HG03175 (cell line): ENCODE measurements at regions not wholly inside any gene's neighbourhood (a gene's known extent, or its start where the extent isn't known, plus 50 kb on each side); places are given as distances from the start of the nearest gene placed in this dataset.
"Not testable (repeated sequence)": the region's sequence is repeated elsewhere in the genome, so short reads cannot be mapped to it uniquely, and the experiment has no call there.

Source experiments
- ATAC-seq: cut with Tn5 transposase; IDR thresholded peaks from one replicate; pipeline ENCODE4 v1.9.1; 2021; ENCODE audit warnings: mild to moderate bottlenecking, moderate library complexity; ENCODE audit not compliant: unreplicated experiment

DNA sequence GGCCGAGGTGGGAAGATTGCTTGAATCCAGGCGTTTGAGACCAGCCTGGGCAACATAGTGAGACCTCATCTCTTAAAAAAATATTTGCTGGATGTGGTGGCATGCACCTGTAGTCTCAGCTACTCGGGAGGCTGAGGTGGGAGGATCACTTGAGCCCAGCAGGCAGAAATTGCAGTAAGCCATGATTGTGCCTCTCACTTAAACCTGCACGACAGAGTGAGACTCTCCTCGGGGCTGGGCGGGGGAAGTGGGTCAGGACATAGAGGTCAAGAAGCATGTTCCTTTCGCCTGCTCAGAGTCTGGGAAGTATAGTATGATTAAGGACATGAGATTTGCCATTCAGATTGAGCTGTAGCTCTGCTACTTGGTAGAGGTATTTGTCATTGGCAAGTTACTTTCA, 52.3 kb downstream of the SEPTIN7 start:
- not testable (repeated sequence) for ATAC-seq

- no peak for ATAC-seq
Measured at GRCh38 chr7:35854311-35854710, 53.5 kb downstream of the SEPTIN7 start.

GRCh38 chr7:35856175-35856574, 55.3 kb downstream of the SEPTIN7 start:
- no peak for ATAC-seq

DNA sequence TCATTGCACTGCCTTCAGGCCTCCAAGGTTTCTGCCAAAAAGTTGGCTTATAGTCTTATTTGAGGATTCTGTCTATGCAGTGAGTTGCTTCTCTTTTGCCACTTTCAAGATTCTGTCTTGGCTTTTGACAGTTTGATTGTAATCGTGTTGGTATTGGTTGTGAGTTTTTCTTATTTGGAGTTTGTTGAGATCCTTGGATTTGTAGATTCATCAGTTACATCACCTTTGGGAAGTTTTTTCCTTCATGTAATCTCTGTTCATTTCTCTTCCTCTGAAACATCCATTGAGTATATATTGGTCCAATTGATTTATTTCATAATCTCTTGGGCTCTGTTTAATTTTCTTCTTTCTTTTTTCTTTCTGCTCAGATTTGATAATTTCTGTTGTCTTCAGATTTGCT, 59.8 kb downstream of the SEPTIN7 start:
- ATAC-seq = no peak

- ATAC-seq = no peak
Measured at GRCh38 chr7:35865287-35865686, 64.4 kb downstream of the SEPTIN7 start.

GRCh38 chr7:35866186-35866585, 65.3 kb downstream of the SEPTIN7 start:
- ATAC-seq = no peak

GRCh38 chr7:35869117-35869516, 68.3 kb downstream of the SEPTIN7 start:
- ATAC-seq = not testable (repeated sequence)

DNA sequence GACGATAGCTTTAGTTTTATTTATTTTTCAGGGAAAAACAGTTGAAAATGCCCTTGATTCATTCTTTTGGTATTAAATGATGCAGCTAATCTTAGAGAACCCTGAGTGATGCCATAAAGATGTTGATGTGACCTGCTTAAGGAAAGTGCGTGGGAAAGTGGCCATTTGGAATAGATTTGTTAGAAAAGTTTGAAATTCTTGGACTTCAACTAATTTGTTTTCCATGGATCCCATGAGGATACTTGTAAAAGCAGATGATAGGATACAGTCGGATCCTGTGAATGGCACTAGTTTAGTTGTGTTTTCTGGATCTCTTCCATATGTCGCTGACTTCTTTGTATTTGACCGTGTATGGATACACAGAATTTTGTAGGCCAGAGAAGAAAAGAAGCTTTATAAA, 69.0 kb downstream of the SEPTIN7 start:
- ATAC-seq = no peak

DNA sequence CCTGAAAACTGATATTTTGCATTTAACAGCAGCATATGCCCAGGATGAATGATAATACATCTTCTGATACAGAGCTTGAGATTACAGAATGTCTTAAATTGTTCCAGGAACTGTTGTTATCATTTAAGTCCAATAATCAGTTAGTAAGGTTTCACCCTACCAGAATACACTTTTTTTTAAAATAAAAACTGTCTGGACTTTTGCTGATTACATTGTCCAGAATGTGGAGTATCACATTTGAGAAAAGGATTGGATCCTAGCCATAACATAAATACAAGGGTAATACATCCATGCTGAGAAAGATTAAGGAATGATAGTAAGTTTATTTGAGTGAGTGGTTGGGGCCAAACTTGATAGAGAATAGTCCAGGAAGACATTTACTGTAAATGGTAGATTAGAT, 71.0 kb downstream of the SEPTIN7 start:
- no peak for ATAC-seq

- ATAC-seq = no peak
Measured at GRCh38 chr7:35874886-35875285, 74.0 kb downstream of the SEPTIN7 start.

DNA sequence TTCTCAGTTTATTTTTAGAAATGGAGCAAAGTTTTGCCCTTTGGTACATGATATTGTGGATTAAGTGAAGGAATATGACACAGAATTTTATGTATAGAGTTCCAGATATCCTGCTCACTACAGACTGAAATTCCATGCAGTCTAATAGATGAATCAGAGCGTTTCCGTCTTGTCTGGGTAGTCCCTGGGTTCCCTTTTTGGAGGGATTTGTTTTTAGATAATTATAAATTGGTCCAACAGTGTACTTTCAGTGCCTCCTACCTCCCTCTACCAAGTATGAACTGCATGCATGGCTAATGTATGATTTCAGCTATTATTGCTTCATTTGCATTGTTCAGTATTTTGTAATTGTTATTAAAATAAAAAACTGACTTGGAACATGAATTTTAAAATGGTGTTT, 74.4 kb downstream of the SEPTIN7 start:
- ATAC-seq = no peak

GRCh38 chr7:35878351-35878750, 77.5 kb downstream of the SEPTIN7 start:
- no peak for ATAC-seq

DNA sequence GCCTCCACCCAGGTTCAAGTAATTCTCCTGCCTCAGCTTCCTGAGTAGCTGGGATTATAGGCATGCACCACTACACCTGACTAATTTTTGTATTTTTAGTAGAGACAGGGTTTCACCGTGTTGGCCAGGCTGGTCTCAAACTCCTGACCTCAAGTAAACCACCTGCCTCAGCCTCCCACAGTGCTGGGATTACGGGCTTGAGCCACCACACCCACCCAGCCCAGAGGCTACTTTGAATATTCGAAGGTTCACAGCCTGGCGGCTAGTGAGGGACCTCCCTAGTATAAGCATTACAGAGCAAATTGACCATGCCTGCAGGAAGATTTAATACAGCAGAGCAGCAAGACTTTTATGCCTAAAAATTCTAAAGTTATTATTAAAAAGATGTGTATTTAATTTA, 86.6 kb downstream of the SEPTIN7 start:
- not testable (repeated sequence) for ATAC-seq

DNA sequence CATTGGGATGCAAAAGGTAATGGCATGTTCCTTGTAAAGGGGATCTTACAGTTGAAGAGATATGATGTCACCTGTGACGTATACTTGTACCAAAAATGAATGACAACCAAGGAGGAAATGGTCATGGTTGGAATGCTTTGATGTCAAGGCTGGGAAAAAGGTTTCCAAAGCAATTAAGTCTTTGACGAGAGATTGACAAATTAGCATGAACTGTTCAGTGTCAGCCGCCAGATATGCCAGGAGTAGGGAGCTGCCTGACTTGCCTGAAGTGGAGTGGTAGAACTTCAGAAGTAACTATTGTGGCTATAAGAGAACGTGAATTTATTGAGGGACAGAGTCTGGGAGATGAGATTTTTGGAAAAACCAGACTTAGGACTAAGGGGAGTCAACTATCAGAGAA, 88.1 kb downstream of the SEPTIN7 start:
- no peak for ATAC-seq

- ATAC-seq = no peak
Measured at GRCh38 chr7:35889870-35890269, 89.0 kb downstream of the SEPTIN7 start.

GRCh38 chr7:35891004-35891830, 90.4 kb downstream of the SEPTIN7 start:
- ATAC-seq = no peak

DNA sequence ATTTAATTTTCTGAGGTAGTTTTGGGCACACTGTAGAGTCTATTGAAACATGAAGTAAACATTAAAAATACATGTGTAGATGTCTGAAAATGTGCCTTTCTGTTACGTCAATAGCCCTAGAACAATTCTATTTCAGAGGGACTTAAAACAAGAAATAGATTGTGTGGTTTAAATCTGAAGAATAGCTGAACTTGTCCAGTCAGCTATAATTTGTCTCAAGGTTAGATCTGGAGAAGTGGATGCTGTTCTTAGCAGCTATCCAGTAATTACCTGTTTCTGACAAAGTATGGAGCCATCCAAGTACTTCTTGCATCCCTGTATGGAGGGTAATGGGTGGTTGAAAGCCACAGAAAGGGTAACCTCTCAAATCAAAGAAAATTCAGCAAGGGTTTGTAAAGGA, 92.8 kb downstream of the SEPTIN7 start:
- no peak for ATAC-seq

DNA sequence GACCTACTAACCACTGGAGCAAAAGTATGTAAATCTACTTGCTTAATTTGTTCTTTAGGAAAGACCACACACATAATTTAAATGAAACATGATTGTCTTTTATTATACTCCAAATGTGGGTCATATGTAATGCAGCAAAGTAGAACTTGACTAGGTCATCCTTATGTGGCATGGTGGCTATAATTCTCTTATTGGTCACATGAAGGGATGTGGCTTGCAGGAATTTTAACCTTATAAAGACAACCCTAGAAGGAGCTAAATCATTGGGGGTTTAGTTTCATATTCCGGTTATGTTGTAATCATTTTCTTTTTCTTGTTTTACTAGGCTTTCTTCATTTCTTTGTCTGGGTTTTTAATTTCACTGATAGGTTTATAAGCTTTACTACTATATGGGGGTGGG, 93.9 kb downstream of the SEPTIN7 start:
- ATAC-seq = no peak

- ATAC-seq = no peak
Measured at GRCh38 chr7:35900651-35901050, 99.8 kb downstream of the SEPTIN7 start.

DNA sequence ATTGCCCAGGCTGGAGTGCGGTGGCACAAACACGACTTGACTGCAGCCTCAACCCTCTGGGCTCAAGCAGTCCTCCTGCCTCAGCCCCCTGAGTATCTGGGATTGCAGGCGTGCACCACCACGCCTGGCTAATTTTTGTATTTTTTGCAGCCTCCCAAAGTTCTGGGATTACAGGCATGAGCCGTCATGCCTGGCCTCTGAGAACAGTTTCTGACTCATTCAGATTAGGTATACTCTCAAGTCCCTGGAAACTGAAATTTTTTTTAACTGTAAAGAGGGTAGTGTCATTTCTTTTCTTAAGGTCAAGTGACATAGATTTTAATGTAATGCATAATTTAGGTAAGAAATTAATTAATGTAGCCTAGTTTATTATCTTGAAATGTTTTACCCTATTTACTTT, 104.7 kb downstream of the SEPTIN7 start:
- no peak for ATAC-seq

GRCh38 chr7:35906191-35906908, 105.5 kb downstream of the SEPTIN7 start:
- peak; percentile 77 for ATAC-seq
